ENCODE measurements at regions not wholly inside any gene's neighbourhood (a gene's known extent, or its start where the extent isn't known, plus 50 kb on each side); places are given as distances from the start of the nearest gene placed in this dataset.

- DNase-seq = no peak
Observed at GRCh38 chr14:71290301-71290700, 383.0 kb downstream of the PCNX1 start.

- DNase-seq = peak; percentile 44 to 59
Observed at GRCh38 chr14:71290960-71291466, 383.8 kb downstream of the PCNX1 start.

- DNase-seq = no peak
Observed at GRCh38 chr14:71296184-71296583, 388.9 kb downstream of the PCNX1 start.

- DNase-seq = no peak
Observed at GRCh38 chr14:71300566-71301330, 393.5 kb downstream of the PCNX1 start.

GRCh38 chr14:71301611-71302010, 394.4 kb downstream of the PCNX1 start:
- no peak for DNase-seq

GRCh38 chr14:71304690-71305089, 397.4 kb downstream of the PCNX1 start:
- no peak for DNase-seq

- no peak for DNase-seq
Observed at GRCh38 chr14:71308671-71309070, 401.4 kb downstream of the PCNX1 start.

- no peak for DNase-seq
Observed at GRCh38 chr14:71309756-71310155, 402.5 kb downstream of the PCNX1 start.

GRCh38 chr14:71311061-71311460, 403.8 kb downstream of the PCNX1 start:
- no peak for DNase-seq

- DNase-seq = no peak
Observed at GRCh38 chr14:71314717-71315116, 407.5 kb downstream of the PCNX1 start.

GRCh38 chr14:71317385-71318096, 410.3 kb downstream of the PCNX1 start:
- no peak for DNase-seq

- no peak for DNase-seq
Observed at GRCh38 chr14:71318097-71318459, 410.8 kb downstream of the PCNX1 start.

- no peak for DNase-seq
Observed at GRCh38 chr14:71319666-71320065, 412.4 kb downstream of the PCNX1 start.

GRCh38 chr14:71320107-71320733, 413.0 kb downstream of the PCNX1 start, which contains the start of gene SIPA1L1:
SIPA1L1 (plus strand) TSS chr14:71320476.
- peak; percentile 97 to 98 for DNase-seq

- DNase-seq = peak; percentile 74 to 79
Observed at GRCh38 chr14:71320734-71321573, 413.7 kb downstream of the PCNX1 start.

GRCh38 chr14:71321574-71322315, 414.5 kb downstream of the PCNX1 start:
- peak in 1 of 2 experiments; percentile 26 for DNase-seq

- no peak for DNase-seq
Observed at GRCh38 chr14:71322655-71323250, 415.5 kb downstream of the PCNX1 start.

- peak; percentile 44 to 48 for DNase-seq
Observed at GRCh38 chr14:71324767-71325272, 417.6 kb downstream of the PCNX1 start.

GRCh38 chr14:71327691-71328090, 420.4 kb downstream of the PCNX1 start:
- no peak for DNase-seq

- DNase-seq = no peak
Observed at GRCh38 chr14:71328183-71328582, 420.9 kb downstream of the PCNX1 start.

- DNase-seq = no peak
Observed at GRCh38 chr14:71328954-71329353, 421.7 kb downstream of the PCNX1 start.

Measured in activated T-cell treated with anti-CD3 and anti-CD28 coated beads, Interleukin-2, amount 50 U/mL, for 48 hours (primary cell).